Tibial nerve (tissue), 3 donors: ENCODE measurements at regions not wholly inside any gene's neighbourhood (a gene's known extent, or its start where the extent isn't known, plus 50 kb on each side); places are given as distances from the start of the nearest gene placed in this dataset.

ENCODE experiments used
- CTCF ChIP-seq, 5 experiments: fragments of 200-600 bp in 3 of 5; fragments of 450-650 bp in 2 of 5; sonication (generic) in 3 of 5; IDR thresholded peaks; one replicate each; pipeline ENCODE4 v1.5.1; 2016 to 2019; ENCODE audit warnings: antibody characterized with exemption in 5 of 5, mild to moderate bottlenecking in 3 of 5, moderate library complexity in 2 of 5
- POLR2A ChIP-seq, 2 donors: fragments of 450-650 bp; IDR thresholded peaks; one replicate each; pipeline ENCODE4 v1.6.1; 2017; ENCODE audit warnings: antibody characterized with exemption in 2 of 2, mild to moderate bottlenecking in 2 of 2, moderate library complexity in 2 of 2

DNA sequence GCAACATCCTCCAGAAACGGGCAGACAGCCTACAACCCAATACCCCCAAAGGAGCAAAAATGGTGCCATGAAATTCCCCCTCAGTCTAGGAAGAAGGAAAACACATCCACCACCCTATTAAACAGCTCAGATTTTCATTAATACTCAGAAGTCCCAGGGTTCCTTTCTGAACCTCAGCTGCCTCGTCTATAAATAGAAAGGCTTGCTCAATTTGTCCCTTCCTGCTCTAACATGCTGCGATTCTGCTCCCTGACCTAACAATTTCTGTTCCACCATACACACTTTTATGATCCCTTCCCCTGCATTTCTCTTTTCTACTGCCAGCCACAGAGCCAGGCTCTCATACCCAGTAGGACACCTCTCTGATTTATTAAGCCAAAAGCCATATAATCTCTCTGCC is 68.1 kb downstream of the MTERF1 start:
- no peak for TF ChIP-seq CTCF (IDR thresholded peaks at IDR 0.05)
- TF ChIP-seq POLR2A (IDR thresholded peaks at IDR 0.05): no peak
